Inferior parietal cortex (tissue), 1 donor: ENCODE measurements at regions not wholly inside any gene's neighbourhood (a gene's known extent, or its start where the extent isn't known, plus 50 kb on each side); places are given as distances from the start of the nearest gene placed in this dataset.

Experiments used
- DNase-seq: peaks from one replicate; pipeline ENCODE4 v3.0.0-alpha.2; 2016; ENCODE audit errors: extremely low spot score

DNA sequence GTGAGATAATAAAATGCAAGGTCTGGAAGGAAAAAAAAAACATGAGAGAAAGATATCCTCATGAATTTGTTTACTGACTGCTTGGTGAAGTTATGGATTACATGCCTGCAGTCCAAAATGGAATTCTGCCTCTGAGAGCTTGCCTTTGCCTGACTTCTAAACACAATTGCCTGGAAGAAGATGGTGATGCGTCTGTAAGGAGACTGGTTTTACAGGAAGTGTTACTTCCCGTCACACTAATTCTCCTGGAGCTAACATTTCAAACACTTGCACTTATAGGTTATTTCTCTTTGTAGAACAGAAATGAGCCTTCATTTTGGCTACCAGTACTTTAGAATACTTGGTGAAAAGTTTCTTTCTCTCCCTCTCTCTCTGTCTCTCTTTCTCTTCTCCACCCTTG, 884.3 kb downstream of the TSN start:
- no peak for DNase-seq

DNA sequence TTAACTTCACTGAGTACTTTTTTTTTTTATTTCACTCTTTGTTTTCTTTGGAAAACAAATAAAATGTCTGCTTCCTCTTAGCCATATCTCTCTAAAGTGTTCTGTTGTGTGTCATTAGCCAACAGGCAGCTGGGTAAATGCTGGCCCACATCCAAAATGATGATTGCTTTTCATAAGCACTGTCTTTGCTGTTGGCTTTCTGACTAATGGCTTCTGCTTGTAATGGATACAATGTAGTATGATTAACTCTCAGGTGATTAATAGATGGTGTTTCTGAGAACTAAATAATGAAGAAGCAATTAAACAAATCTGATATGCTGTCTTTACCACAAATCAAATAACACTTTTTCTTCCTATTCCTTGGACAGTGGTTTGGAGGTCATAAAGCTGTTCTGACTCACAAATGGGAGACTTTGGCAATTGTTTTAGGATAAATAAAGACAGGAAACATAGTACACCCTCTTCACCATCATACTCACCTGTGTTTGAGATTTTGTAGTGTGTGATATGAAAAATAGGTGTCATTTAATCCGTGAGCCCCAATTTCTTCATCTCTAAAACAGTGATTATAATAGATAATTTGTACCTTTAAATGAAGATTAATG, 888.4 kb downstream of the TSN start:
- DNase-seq, result no peak

DNA sequence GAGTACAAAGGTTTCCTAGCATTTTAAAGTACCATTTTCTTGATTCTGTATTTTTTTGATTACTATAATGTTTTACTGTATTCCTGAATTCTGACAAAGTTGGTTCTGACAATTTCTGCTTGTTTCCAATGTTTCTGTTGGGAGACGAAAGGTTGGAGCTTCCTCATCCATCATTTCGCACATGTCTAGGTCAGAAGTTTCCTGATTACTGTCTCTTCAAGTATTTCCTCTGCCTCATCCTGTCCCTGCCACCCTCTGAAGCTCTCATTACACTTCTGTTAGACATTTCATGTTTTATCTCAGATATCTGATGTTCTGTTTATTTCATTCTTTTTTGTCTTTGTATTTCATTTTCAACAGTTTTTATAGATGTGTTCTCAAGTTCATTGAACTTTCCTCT, 895.8 kb downstream of the TSN start:
- no peak for DNase-seq

DNA sequence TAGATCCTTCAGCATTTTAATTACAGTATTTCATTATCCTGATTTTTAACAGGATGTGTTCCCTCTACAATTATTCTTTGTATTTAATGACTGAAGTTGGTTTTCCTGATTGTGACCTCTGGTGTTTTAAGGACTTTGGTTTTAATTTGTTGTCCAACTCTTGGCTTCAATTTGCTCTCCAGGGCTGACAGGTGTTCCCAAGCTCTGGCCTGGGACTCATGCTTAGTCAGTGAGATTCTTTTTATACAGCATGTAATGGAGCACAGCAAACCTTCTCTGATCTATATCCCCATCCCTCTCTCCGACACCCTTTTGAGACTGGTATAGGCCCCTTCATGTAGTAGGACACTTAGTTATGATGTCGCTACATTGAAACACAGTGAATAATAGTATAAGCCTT, 896.3 kb downstream of the TSN start:
- no peak for DNase-seq

DNA sequence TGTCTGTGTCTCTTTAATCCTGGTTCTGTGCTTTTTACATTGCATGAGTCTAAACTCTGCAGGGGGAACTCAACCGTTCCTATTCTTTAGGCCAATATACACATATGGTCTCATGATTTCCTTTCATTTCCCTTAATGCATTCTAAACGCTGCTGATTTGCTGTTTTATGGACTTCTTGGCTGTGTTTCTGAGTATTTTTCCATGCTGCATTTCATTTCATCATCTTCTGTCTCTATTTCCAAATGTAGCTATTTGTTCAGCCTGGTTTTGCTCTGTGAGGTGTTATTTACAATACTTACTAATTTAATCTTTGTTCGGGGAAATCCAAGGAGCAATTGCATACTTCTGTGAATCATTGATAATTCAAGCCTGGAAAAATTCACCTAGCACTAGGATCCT, 897.2 kb downstream of the TSN start:
- DNase-seq, result no peak

DNA sequence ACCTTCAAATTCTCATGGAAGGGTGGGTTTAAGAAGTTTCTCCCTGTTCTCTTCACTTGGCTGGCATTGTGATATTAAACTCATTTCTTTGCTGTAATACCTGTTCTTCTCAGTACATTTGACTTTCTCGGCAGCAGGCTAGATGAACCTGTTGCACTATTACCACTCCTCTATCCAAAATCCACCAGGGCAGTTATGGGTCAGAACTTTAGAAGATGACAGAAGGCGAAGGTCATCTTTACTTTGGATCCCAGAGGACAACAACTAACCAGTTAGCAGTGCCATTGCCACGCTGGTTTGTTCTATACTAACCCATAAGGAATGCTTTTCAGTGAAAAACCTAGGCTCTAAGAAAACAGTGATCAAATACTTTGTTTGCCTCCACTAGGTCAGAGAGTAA, 901.0 kb downstream of the TSN start:
- no peak for DNase-seq

DNA sequence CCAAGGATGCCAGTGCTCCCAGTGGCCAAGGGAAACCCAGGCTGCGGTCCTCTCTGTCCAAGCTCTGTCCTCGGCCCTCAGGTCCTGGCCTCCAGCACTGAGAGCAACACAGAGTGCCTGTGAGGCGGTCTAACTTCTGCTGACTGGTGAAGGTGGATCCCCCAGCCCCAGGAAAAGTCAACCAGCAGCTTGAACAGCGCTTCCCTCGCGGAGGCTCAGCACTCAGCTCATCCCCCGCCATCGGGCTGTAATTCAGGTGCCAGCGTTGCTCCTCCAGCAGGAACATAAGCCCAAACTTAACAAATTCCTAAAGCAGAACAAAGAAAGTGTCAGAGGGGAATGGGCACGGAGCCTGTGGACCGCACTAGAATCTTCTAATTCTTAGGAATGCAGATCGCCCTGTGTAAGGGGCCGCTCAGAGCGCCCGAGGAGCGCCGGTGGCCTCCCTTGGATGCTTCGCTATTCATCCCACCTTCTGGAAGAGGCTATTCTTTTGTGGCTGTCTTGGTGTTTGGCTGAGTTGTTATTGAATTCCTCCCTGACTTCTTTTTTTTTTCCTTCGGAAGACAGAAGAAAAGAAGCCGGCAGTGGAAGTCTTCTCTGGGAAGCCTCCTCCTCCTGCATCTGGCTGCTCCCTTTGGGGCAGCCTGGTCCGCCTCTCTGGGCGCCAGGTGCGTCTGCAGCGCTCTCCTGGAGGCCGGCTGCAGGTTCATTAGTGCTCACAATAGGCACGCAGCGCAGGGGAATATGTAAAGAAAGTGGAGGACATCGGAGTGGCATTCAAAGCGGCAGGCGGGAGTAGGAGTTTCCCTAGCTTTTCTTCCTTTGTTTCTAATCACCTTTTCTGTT, 905.6 kb downstream of the TSN start:
- no peak for DNase-seq

DNA sequence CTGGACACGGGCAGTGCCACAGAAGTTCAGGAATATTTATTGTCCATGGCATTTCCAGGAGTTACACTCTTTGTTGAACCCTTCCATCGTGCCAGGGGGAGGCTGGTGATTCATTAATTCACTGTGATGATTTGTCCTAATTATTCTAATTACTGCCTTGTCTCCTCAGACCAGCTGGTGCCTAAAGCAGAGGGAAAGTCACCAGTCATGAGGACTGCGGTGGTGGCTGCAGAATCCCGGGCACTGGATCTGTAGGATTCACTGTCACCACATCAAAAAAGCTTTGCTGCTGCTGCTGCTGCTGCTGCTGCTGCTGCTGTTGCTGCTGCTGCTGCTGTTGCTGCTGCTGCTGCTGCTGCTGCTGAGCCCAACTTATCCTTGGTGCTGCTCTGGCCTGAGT, 908.2 kb downstream of the TSN start:
- no peak for DNase-seq

DNA sequence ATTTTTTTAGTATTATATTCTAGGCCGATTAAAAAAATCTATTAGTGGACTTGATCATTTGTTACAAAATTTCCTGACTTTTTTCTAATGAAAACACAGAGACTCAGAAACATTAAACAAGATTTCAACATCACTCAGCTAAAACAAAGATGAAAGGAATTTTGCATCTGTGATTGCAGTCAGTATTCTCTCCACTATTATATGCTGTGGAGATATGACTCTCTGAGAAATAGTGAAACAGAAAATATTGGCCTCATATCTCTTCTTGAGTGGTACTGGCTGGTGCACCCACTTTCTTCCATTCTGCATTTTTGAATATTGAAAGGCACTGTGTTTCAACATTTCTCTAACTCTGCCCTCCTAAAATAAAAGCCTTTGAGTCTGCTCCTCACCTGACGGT, 914.2 kb downstream of the TSN start:
- no peak for DNase-seq

DNA sequence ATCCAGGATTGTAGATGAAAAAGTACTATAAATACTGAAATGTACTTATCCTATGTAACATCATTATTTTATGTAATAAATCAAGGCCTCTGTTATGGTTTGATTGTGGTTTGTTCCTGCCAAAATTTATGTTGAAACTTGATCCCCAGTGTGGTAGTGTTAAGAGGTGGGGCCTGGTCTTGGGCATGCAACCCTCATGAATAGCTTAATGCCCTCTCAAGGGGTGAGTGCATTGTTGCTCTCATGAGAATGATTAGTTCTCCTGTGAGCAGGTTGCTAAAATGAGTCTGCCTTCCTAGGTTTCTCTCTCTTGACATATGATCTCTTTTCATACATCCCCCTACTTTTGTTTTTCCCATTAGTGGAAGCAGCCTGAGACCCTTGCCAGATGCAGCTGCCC, 915.4 kb downstream of the TSN start:
- DNase-seq, result no peak

DNA sequence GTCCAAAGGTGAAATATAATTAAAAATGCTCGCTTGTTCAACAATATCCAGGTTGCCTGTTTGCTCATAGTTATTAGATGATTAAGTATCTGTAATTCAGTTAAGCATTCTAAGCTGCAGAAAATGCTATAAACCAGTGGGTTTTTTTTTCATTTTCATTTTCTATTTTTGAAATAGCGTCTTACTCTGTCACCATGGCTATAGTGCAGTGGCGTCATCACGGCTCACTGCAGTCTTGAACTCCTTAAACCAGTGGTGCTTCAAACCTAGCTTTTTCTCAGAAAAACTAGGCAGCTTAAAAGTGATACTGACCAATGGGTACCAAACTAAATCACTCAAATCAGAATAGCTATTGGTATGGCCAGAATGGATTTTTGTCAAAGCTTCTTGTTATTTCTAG, 925.2 kb downstream of the TSN start:
- no peak for DNase-seq

DNA sequence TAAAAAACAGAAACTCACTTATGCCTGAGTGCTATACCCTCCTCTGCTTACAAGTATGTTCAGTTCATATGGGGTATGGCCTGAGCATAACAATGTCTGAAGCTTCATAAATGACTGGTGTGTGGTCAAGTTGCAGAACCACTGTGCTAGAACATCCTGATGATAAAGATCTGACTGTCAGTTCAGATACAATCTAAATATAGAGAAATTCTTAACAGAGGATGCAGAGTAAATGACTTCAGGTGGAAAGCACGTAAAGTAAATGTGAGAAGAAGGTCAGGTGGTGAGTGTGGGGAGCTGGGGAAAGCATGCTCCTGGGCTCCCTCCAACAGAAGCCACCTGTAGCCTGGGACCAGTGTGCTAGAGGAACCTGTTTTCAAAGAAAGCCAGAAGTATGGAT, 926.2 kb downstream of the TSN start:
- DNase-seq, result no peak

DNA sequence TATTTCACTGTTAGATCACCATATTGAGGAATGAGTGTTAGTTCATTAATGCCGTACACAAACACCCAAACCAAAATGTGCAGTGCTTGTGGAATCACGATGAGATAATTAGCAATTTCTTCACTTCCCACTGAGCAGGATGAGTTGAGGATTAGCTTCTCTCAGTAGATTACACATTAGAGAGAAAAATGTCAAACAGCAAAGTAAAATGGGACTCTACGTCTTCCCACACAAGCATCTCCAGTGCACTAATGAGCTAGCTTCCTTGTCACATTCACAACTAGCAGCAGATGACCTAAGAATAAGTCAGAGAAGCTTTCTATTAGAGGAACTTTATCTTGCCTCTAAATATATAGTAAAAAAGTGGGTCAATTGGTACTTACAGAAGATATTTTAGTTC, 926.9 kb downstream of the TSN start:
- no peak for DNase-seq

DNA sequence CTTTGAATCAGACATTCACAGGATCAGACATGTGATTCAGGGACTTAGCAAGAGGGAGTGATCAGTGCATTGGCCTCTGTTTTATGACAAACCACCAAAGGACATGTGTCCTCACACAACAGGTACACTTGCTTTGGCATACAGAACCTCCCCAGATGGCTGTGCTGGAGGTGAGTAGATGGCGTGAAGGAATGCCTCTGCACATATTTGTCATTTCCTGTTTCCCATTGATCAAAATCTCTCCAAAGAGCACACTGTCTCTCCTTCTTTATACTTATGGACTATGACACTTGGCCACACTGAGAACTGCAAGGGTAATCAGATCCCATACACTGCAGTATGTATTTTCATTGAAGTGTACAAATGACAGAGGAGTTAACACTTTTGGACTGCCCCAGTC, 927.6 kb downstream of the TSN start:
- DNase-seq, result no peak

DNA sequence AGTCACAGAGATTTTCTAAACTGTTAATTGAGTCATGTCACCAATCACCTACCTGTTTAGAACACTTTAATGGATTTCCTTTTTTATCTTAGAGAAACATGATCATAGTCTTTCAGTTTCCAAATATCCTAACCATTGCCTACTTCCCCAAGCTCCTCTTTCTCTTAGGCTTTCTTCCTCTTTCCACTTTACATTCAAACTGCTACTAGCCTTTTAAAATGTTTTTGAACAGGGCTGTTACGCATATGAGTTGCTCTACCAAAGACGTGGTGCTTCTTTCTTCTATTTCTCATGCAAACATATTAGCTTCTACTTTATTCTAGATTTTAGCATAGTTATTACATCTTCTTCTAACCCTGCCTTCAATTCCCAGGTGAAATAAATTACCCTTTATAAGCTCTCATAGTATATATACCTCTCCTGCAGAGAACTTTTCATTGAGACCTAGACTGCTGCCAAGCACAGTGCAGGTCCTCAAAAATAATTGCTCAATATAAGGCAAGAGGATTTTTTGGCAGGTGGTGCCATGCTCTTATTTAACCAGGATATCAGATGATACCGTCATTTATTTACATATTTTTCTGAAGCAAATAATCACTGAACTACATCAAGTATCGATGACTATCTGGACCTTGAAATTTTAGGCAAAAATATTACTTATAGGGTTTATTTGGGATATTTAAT, 937.1 kb downstream of the TSN start:
- DNase-seq, result no peak

DNA sequence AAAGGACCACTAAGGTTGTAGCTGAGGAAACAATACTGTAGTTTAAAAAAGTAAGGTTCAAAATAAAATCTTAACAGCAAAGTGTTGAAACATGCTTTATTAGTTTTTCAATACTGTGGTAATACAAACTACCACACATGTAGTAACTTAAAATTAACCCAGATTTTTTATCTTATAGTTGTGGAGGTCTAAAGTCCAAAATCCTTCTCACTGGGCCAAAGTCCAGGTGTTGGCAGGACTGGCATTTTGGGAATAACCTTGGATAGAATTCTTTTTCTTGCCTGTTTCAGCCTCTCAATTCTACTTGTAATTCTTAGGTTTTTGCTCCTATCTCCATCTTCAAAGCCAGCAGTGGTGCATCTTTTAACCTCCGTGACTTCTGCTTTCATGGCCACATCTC, 942.0 kb downstream of the TSN start:
- DNase-seq, result no peak

DNA sequence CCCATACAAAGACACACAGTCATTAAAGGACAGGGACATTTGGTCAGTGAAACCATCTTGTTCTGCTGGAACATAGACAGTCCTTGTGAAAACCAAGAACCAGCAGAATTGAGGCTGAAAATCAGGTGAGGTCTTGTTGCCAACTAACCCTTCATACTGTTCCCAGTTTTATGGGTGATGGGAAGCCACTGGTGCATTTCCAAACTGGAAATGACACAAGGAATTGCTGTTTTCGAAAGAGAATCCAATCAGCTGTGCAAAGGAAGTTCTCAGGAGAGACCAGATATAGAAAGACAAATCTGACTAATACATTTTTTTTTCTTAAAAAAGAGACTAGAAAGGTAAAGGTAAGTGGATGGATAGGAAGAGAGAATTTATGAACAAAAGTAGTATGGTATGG, 948.2 kb downstream of the TSN start:
- DNase-seq, result no peak

DNA sequence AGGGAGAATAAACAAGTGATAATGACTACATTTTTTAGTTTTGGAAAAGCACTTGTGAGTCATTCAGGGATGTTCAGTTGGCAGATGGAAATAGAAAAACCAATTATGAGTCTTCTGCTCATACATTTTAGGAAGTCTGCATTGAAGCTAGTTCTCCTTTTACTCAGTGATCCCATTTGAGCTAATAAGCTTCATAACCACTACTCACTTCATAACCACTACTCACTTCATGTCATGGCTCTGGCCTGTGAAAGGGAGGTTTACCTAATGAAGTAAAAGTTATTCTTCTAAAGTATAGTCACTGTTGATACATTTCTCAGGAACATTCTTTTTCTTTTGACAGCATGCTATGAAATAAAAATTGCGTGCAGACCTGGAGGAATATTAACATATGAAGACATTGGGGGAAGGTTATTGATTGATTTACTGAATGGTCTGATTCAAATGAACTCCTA, 948.7 kb downstream of the TSN start:
- DNase-seq, result peak; percentile 3

DNA sequence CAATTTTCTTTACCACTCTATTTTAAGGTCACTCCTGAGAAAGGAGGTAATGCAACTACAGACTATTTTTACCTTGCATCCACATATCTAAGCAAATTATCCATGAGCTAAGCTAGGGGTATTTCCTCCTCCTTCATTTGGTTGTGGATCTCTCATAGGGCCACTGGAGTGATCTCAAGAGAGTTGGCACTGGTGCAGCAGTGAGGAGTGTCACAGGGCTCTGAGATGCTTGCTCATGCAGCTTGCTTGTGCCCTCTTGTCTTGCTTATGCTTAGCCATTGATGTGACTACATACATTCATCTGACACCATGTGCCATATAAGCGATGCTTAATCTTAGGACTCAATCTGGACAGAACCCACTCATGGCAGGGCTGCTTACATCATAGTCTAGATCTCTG, 950.3 kb downstream of the TSN start:
- DNase-seq, result no peak

DNA sequence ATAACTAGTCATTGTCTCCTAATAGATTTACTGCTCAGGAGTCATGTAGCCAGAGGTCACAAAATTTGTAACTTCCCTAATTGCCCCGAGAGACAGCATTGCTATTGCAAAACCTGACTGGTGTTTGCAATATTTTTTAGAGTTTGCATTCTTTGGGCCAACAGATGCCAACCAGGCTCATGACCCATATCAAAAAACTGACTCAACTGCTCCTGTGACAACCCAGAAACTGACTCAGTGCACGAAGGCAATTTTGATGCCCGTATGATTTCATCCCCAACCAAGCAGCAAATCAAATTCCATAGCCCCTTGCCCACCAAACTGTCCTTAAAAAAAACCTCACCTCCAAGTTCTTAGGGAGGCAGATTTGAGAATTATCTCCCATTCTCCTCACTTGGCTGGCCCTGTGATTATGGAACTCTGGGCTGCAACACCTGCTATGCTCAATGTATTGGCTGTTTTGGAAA, 951.3 kb downstream of the TSN start:
- DNase-seq, result no peak

DNA sequence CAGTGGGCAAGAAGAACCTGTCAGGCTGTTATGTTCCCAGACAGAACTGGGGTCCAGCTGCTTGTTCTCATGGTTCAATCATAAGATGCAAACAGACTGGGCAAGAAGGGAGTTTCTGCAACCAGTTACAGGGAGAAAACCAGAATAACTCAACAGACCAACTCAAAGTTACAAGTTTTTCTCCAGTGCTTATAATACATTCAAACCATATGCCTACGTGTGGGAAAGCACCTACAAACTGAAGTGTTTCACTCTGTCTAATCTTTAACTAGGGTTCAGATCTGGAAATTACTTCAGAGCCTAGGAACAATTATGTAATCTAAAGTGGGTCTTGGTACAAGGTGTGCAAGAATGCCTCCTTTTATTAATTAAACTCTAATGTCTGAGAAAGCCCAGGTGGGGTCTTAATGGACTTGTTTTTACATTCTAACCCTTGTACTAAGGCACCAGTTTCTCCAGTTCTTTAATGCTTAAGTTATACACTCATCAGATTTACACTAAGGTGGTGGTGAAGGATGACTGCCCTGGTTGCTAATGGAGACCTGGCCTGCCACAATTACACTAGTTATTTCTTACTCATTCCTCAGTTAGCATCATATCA, 951.9 kb downstream of the TSN start:
- no peak for DNase-seq

DNA sequence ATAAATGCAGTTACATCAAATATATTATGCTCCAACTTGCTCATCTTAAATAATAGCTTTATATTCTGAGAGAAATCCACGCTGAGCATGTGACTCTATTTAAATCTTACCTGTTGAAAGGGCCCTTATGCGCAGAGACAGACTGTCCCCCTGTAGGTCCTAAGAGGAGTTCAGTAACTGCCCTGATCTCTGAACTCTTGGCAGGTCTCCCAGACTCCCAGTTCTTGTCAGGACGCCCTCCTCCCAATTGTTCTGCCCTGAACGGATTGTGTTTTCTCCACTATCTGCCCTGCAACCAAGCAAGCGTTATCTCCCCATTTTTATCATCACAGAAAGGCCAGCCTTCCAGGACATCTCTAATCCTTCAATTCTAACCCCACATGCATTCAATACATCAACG, 954.6 kb downstream of the TSN start:
- DNase-seq, result no peak

DNA sequence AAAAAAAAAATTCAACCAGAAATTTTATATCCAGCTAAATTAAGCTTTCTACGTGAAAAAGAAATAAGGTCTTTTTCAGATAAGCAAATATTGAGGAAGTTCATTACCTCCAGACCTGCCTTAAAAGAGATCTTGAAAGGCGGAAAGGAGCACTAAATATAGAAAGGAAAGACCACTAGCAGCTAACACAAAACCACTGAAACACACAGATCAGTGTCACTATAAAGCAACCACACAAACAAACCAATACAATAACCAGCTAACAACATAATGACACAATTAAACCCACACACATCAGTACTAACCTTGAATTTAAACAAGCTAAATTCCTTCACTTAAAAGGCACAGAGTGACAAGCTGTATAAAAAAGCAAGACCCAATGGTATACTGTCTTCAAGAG, 958.3 kb downstream of the TSN start:
- no peak for DNase-seq
